GM19035 (cell line): ENCODE measurements at regions not wholly inside any gene's neighbourhood (a gene's known extent, or its start where the extent isn't known, plus 50 kb on each side); places are given as distances from the start of the nearest gene placed in this dataset.
"Not testable (repeated sequence)": the region's sequence is repeated elsewhere in the genome, so short reads cannot be mapped to it uniquely, and the experiment has no call there.

Experiments used
- ATAC-seq: cut with Tn5 transposase; IDR thresholded peaks from one replicate; pipeline ENCODE4 v1.9.1; 2021; ENCODE audit not compliant: unreplicated experiment

DNA sequence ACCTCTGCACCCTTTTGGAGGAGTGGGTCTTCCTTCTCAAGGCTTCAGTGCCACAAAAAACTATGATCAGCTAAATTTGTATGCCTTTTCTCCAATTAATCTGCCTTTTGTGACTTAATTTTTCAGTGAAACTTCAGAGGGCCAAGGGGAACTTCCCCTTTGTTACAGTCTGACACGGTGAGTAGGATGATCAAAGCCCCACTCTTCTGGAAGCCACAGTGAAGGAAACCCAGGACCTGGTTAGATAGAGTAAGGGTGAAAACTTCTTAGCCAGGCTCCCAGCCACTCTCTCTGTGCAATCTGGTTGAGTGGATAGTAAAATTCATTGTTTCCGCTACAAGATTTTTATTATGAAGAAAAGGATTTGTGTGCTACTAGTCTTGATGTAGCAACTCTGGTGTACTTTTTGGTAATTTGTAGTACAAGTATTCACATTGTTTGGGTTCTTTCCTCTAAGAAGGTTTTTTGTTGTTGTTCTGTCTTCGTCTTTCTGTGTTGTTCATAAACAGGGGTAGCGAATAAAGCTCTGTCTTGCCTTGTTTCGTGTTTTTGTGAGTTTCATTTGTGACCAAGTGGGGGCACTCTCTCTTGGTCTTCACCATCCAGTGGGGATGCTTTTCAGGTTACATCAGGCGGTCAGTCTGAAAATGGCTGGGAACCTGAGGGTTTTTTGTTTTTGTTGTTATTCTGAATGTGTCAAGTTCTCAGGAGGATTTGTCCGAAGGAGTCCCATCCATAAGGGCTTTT is 268.5 kb upstream of the NPSR1 start:
- ATAC-seq: no peak

DNA sequence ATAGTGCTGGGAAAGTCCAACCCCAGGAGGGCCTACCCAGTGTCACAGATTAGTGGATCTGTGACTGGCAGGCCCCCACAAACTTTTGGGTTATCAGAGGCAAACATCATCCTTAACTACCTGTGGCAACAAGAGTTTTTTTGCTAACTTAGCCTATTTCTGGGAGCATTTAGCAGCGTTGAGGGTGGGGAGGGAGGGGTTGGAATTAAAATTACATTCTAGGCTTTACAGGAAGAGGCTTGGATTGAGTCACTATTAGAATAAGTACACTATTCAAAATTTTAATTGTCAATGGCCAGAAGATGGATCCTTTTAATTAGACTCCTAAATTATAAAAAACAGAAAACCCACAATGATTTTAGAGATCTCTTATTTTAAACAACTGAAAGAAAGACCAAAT is 267.9 kb upstream of the NPSR1 start:
- ATAC-seq: no peak

DNA sequence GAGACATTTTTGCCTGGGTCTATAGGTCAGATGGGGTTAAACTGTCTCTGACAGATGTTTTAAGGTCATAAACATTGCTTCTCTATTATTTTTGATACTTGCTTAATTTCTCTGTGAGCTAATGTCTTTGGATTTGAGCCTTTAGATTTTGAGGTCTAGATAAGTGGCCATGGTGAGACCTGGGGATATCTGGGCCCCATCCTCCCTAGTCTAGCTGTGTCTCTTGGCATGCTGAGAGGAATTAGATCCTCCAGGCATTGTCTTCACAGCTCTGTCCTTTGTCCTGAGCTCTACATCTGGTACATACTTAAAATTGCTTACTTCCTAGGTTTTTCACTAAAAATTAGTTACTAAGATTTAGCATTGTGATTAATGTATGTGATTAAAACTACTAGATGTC is 265.0 kb upstream of the NPSR1 start:
- ATAC-seq: no peak

DNA sequence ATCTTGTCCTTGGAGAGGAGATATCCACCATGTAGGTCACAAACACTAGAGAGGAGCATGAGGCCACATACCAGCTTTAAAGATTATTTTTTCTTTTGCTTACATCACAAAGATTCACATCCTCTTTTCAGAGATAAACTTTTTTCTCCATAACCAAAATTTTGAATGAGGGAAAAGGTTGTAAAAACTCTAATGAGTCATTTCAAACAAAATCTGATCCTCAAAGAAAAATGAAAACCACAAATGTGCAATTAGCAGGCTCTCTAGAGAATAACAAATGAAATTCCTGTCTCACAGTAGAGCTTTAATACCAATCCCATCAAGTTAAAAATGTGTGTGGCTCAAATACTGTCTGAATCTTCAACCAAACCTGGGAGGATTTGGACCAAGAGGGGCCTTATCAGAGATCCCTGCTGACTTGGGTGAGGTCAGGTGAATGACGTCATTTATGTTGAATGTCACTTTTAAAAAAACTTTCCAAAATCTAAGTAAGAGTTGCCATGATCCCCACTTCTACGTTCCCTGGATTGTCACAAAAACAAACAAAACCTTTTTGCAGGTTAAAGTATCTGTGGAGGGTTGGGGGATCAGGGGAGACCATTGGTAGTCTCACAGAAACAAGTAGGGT is 261.5 kb upstream of the NPSR1 start:
- no peak for ATAC-seq

DNA sequence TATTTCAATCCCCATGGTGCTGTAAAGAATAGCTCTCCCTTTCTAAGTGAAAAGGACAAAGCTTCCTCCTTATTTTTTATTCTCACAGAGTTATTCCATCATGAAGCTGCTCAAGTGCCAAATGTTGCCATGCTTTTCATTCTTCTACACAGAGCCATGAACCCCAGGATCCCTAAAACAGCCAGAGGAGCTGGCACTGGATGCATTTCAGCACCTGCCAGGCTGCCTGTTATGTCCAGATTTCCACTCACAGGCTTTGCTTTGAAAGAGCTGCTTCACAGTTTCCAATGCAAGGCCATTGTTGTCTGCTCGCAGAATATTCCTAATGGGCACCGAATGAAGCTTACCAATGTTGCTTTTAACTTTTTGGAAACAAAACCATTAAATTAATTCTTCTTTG is 256.2 kb upstream of the NPSR1 start:
- no peak for ATAC-seq

DNA sequence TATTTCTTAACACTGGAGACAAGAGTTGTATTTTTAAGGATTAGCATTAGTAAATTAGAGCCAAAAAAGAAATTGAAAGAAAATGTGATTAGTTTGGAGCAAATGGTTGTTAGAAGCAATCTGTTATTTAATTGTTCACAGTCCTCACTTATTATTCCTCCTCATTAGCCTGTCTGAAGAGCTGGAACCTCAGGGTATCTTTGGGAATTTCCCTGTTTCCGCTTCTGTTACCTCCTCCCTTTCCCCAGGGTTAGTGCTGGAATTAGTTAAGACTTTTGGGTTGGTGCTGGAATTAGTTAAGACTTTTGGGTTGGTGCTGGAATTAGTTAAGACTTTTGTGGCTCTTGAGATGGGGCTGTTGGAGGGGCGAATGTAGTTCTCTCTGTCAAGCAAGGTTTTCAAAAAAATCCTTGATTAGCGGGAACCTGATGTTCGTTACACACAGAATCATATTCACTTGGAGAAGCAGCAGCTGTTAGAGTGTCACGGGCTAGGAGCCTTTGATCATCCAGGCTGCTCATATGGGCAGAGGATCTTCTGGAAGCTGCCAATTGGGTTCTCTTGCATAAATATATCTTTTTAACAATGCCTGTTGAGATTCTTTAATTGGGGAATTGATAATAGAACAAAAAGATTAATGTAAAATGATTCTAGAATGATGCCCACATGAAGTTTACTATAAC is 251.0 kb upstream of the NPSR1 start:
- ATAC-seq: no peak

DNA sequence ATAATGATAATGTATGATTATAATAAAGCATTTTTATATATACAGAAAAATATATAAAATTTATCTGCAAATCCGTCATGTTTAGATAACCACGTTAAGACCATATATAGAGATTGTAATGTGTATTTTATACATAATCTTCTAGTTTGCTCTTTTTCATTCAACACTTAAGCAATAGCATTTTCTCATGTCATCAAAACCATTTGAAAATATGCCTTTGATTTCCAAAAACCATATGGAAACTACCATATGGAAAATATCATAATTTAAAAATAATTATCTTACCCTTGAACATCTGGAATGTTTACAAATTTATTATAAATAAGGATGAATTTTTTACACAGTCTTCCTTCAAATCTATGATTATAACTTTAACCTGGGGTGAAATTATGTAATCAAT is 250.4 kb upstream of the NPSR1 start:
- no peak for ATAC-seq

DNA sequence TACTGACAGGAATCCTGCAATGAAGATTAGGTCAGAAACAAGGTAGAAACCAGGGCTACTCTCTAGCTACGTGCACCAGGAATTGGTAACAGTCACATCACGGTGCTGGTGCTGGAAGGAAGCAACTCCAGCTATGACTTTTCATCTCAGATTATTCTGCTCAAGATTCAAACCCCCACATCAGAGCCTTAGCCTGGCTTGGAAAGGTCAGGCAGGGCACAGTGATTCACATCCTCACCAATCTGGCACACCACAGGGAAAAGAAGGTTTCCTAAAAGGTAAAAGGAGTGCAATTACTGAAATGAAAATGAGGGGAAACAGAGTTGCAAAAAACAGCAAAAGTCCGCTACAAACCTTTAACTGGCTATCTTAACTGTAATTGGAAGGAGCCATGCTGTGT is 240.2 kb upstream of the NPSR1 start:
- no peak for ATAC-seq

DNA sequence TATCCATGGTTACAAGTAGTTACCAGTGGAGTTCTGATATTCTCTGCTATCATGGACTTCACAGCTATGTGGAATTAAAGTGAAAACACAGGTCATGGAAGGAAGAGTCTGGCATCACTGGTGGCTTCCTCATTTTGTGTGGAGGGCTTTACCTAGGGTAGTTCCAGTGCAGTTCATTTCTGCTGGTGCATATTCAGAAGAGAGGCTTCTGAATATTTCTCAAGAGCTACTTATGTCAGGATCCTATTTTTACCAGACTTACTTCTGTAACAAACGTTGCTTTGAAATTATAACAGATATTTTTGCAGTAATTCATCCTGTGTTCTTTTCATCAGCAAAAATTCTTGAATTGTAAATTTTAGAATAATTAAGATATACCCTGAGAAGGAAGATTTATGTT is 236.5 kb upstream of the NPSR1 start:
- no peak for ATAC-seq

DNA sequence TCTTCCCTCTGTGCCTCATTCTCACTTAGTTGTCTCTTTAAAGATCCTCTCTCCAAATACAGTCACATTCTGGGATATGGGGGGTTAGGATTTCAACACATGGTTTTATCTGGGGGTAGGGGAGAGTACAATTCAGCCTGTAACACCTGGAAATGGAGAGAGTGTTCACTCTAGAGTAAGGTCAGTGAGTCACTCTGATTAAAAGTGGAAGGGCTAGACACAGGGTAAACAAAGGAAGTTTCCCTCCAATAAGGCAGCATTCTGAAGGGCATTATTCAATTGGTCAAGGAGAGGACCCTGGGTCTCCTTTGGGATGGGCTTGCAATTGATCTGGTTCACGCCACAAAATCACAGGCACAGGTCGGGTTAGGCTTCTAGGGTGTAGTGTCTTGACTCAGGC is 232.8 kb upstream of the NPSR1 start:
- ATAC-seq: no peak

DNA sequence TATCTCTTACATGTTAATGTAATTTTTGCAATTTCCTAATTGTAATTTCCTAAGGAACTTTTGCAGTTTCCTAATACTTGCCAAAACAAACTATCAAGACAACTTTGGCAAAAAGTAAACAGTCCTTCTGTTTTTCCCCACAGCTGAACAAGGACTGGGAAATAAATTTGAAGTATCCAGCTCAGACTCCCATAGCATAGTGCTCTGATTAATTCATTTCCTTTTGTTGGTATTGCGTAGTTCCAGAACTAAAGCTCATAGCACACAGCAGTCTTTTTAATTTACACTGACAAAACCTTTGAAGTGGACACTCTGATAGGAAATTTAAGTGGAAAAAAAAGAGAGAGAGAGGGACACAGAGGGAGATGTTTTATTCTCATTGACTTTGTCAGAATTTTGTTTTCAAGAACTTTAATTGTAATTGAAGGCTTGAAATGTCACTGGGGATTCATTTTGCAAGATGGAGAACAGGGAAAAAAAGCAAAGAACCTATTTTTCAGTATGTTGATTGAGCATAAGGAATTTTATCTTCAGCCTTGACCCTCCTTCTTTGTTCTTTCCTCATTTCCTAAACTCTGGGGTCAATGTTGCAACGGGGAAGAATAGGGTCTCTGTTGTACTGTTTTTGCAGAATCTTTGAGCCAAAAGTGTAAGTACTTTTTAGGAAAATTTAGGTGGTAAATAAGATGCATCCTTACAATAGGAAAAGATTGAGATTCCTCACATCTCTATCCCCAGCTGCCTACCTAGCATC is 232.2 kb upstream of the NPSR1 start:
- ATAC-seq: no peak

DNA sequence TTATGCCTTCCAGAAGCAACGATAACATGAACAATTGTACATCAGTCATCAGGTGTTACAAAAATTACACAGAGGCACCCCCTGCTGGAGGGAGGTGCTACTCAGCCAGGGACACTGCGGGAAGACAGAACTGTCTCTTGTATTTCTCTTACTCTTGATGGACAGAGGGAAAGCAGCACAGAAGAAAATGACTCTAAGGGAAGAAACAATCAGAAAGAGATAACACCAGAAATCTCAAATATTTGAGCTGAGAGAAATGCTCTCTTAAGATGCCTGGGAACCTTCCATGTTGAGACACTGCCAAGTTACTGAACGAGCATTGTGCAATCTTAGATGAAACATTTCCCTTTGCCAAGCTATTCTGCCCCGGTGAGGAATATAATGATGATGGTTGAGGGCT is 227.6 kb upstream of the NPSR1 start:
- ATAC-seq: no peak

DNA sequence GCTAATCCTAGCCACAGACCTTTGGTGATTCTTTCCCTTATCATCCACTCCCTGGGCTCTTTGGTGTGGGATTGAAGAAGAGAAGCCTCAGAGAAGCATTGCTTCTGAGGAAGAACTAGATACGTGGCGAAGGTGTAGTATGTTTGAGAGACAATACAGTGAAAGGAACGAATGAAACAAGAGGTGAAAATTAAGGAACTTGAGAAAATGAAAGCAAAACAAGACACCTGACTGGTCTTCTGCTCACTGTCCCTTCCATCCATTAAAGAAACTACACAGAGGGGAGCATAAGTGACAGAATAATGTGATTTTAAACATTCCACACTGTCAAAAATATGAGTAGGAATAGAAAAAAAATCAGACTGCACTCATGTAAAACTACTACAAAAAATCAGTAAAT is 219.6 kb upstream of the NPSR1 start:
- ATAC-seq: no peak

DNA sequence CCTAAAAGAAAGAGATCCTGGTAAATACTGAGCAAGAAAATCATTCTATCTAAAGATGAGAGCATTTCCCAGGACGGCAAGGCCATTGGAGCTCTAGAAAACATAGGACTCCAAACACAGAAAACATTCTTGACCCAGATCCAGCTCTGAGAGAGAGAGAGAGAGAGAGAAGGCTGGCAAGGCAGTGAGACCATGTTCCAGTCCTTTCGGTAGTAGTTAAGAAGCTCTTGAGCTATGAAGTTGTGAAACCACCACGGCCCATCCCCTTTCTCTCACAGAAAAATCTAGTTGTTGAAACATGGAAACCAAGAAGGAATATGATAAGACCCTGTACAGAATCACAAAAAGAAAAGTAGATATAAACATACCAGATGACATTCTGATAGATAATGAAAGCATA is 212.4 kb upstream of the NPSR1 start:
- no peak for ATAC-seq

DNA sequence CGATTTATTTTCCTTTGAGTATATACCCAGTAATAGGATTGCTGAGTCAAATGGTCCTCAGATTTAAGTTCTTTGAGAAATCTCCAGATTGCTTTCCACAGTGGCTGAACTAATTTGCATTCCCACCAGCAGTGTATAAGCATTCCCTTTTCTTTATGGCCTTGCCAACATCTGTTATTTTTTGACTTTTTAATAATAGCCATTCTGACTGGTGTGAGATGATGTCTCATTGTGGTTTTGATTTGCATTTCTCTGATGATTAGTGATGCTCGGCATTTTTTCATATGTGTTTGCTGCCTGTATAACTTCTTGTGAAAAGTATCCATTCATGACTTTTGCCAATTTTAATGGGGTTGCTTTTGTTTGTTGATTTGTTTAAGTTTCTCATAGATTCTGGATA is 209.5 kb upstream of the NPSR1 start:
- ATAC-seq: not testable (repeated sequence)

DNA sequence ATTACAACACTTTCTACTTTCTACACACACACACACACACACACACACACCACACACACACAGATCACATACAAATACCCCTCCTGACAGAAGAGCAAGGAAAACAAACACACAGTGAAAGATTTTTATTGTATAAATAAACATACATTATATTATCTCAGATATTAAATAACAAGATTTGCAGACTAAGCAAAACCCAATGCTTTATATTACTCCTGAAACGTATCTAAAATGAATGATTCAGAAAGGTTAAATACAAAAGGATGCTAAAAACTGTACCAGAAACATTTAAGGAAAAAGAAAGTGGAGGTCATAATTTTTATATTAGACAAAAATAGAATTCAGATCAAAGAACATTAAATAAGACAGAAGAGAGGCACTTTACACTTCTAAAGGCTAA is 208.3 kb upstream of the NPSR1 start:
- no peak for ATAC-seq

DNA sequence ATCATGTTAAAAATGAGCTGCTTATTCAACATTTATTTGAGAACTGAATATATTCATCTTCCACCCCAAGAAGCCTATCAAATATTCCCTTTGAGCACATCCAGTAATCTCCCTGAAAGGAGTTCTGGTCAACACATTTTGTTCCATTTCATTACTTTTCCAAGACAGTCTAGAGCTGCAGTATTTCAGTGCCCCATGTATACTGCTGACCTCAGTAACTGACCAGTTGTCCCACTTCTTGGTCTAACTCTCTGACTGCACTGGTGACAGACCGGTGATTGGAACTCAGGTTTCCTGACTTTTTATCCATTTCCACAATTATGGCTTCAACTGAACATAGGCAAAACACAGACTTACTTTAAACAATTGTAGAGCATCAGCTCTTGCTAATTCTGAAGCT is 206.8 kb upstream of the NPSR1 start:
- no peak for ATAC-seq

DNA sequence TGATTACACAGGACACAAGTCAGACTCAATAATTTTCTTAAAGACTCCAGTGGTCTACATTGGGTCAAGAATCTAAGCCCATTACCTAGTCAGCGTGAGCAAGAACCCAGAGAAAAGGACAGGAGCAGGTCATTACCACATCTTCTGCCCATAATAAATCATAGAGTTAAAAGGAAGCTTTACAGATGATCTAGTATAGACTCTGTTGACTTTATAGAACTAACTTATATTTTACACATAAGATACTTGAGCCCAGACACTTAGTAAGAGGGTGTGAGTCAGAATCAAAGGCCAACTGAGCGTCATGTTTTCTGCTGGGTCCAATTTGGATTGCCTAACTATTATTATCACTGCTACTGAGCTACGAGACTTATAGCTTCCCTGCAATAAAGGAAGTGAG is 206.1 kb upstream of the NPSR1 start:
- no peak for ATAC-seq

DNA sequence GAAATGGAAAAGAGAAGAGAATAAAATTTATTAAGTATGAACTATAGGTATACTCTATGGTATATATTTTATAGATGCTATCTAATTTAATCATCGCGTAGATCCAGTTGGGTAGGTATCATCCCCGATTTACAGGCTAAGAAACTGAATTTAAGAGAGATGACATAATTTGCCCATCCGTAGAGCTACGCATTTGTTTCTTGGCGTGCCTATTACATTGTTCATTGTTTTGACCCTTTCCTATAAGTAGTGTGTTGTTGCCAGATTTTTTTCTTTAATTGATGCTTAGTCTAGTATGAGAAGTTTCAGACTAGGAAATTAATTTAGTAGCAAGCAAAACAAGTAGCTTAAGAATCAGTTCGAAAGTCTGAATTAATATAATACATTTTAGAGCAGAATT is 205.7 kb upstream of the NPSR1 start:
- ATAC-seq: no peak

DNA sequence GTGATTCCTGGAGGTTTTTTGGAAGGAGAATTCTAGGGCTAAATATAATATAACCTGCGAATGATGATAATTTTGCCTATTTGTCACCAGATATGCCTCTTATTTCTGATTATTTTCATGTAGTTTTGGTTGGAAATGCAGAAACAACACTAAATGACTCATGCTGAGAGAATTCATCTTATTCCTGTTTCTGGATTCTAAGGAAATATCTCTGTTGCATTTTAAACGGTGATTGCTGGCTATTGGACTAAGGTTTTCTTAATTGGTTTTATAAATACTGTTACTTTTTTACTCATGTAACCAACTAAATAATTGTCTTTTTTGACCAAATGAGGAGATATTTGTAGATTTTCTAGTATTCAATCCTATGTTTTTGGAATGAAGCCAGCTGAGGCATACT is 204.9 kb upstream of the NPSR1 start:
- no peak for ATAC-seq

DNA sequence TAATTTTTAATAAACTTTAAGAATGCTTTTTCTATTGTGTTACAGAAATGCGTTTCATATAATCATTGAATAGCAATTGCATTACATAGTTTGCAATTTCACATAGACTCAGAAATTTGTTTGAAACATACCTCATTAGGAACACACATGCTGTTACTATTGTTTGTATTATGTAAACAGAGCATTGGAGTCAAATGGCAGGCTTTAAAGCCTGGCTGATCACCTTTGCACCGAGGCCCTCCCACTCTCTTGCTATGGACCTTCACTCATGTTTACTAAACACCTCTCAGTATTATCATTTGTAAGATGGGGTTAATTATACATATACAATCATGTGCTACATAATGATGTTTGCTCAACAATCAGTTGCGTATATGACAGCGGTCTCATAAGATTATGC is 203.6 kb upstream of the NPSR1 start:
- ATAC-seq: no peak

DNA sequence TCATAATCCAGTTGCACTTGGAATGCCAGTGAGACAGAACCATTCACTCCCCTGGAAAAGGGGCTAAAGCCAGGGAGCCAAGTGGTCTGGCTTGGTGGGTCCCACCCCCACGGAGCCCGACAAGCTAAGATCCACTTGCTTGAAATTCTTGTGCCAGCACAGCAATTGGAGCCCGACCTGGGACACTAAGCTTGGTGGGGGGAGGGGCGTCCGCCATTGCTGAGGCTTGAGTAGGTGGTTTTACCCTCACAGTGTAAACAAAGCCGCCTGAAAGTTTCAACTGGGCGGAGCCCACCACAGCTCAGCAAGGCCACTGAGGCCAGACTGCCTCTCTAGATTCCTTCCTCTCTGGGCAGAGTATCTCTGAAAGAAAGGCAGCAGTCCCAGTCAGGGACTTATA is 200.7 kb upstream of the NPSR1 start:
- no peak for ATAC-seq
